ENCODE measurements at regions not wholly inside any gene's neighbourhood (a gene's known extent, or its start where the extent isn't known, plus 50 kb on each side); places are given as distances from the start of the nearest gene placed in this dataset.

DNA sequence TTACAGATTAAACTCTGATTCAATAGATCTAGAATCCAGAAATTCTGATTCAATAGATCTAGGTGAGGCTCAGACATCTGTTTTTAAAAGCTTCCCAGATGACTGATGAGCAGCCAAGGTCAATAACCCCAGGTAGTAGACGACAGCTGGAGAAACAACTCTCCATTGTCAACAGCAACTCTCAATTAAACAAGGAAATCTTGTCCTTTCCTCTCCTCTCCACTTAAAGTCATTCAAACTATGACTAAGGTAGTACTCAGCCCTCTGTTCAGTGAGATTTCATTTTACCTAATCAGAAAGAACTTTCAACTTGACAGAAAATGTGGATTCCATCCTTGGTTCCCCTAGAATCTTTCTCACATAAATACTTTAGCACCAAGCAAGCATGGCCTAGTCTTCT lies 94.6 kb upstream of the SCG2 start:
- Histone ChIP-seq H3K4me2 (ENCODE audit: low read length) (no peak overlapping the region), H4K20me1 (ENCODE audit: insufficient read depth) (no peaks in the 10 kb centered on the region), H3K4me3 (ENCODE audit: low read length) (no peak overlapping the region), H3K79me2 (replicated peaks; ENCODE audit: insufficient read depth, low read length) (no peaks in the 10 kb centered on the region), H3K9me2 (ENCODE audit: insufficient read depth, low read length) (no peaks in the 10 kb centered on the region), H3K9me3 (ENCODE audit: low read length) (no peaks in the 10 kb centered on the region), H3K36me3 (ENCODE audit: insufficient read depth, low read length) (no peaks in the 10 kb centered on the region), H2AFZ (ENCODE audit: low read depth, low read length) (no peak overlapping the region), H3F3A (ENCODE audit: insufficient read depth, low read length, poor library complexity, severe bottlenecking) (no peaks in the 10 kb centered on the region), H3K9ac (ENCODE audit: low read length) (no peak overlapping the region), H3K27me3 (ENCODE audit: insufficient read depth, low read depth, low read length) (no peaks in the 10 kb centered on the region), H3K27ac (ENCODE audit: low read length) (no peak overlapping the region)
- TF ChIP-seq, protein P1, sequence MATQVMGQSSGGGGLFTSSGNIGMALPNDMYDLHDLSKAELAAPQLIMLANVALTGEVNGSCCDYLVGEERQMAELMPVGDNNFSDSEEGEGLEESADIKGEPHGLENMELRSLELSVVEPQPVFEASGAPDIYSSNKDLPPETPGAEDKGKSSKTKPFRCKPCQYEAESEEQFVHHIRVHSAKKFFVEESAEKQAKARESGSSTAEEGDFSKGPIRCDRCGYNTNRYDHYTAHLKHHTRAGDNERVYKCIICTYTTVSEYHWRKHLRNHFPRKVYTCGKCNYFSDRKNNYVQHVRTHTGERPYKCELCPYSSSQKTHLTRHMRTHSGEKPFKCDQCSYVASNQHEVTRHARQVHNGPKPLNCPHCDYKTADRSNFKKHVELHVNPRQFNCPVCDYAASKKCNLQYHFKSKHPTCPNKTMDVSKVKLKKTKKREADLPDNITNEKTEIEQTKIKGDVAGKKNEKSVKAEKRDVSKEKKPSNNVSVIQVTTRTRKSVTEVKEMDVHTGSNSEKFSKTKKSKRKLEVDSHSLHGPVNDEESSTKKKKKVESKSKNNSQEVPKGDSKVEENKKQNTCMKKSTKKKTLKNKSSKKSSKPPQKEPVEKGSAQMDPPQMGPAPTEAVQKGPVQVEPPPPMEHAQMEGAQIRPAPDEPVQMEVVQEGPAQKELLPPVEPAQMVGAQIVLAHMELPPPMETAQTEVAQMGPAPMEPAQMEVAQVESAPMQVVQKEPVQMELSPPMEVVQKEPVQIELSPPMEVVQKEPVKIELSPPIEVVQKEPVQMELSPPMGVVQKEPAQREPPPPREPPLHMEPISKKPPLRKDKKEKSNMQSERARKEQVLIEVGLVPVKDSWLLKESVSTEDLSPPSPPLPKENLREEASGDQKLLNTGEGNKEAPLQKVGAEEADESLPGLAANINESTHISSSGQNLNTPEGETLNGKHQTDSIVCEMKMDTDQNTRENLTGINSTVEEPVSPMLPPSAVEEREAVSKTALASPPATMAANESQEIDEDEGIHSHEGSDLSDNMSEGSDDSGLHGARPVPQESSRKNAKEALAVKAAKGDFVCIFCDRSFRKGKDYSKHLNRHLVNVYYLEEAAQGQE (IDR thresholded peaks at IDR 0.05; ENCODE audit: borderline replicate concordance) = no peak
- TF ChIP-seq EP300 (conservative IDR thresholded peaks at IDR 0.05; ENCODE audit: poor library complexity, severe bottlenecking) (no peak), TAF1 (IDR thresholded peaks at IDR 0.05; ENCODE audit: low read depth) (no peak), MXI1 (conservative IDR thresholded peaks at IDR 0.05; ENCODE audit: poor library complexity, severe bottlenecking) (no peak), EZH2 (IDR thresholded peaks at IDR 0.05; ENCODE audit: borderline replicate concordance, insufficient read depth, low read length, poor library complexity, severe bottlenecking) (no peak), RAD21 (conservative IDR thresholded peaks at IDR 0.05) (no peak), SMC3 (conservative IDR thresholded peaks at IDR 0.05; ENCODE audit: poor library complexity) (no peak), POLR2AphosphoS5 (IDR thresholded peaks at IDR 0.05) (no peak)
- TF ChIP-seq, protein P2, sequence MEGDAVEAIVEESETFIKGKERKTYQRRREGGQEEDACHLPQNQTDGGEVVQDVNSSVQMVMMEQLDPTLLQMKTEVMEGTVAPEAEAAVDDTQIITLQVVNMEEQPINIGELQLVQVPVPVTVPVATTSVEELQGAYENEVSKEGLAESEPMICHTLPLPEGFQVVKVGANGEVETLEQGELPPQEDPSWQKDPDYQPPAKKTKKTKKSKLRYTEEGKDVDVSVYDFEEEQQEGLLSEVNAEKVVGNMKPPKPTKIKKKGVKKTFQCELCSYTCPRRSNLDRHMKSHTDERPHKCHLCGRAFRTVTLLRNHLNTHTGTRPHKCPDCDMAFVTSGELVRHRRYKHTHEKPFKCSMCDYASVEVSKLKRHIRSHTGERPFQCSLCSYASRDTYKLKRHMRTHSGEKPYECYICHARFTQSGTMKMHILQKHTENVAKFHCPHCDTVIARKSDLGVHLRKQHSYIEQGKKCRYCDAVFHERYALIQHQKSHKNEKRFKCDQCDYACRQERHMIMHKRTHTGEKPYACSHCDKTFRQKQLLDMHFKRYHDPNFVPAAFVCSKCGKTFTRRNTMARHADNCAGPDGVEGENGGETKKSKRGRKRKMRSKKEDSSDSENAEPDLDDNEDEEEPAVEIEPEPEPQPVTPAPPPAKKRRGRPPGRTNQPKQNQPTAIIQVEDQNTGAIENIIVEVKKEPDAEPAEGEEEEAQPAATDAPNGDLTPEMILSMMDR (IDR thresholded peaks at IDR 0.05; ENCODE audit: poor library complexity, severe bottlenecking) = no peak

DNA sequence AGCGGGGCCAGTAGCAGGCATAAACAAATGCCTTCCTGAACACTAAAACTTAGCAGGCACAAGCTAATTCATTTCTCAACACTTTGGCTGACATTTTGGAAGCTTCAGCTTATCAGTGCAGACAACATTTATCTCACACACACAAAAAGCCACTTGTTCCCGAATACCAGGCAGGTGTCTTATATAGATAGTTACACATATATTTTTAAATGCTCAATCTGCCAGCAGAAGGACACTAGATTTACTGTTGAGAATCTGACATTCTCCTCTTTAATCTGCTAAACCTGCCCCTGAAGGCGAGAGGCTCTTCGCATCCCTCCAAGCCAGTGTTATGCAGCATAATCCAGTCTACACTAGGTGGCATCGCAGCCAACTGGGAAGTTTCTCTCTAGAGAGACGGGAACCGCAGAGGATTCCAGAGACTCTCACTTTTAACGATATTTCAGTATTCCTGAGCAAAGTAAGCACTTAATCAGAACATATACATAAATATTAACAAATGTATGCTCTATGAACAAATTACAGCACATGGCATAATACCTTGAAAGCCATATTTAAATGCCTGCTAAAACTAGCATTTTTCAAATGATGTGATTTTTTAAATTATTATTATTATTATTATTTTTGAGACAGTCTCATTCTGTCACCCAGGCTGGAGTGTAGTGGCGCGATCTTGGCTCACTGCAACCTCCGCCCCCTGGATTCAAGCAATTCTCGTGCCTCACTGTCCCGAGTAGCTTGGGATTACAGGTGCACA lies 90.2 kb upstream of the SCG2 start:
- Histone ChIP-seq H2AFZ (ENCODE audit: low read depth, low read length) (no peak overlapping the region), H3K4me3 (ENCODE audit: low read length) (no peak overlapping the region), H3K27ac (ENCODE audit: low read length) (no peak overlapping the region), H3K9ac (ENCODE audit: low read length) (no peak overlapping the region), H3F3A (ENCODE audit: insufficient read depth, low read length, poor library complexity, severe bottlenecking) (no peaks in the 10 kb centered on the region), H3K79me2 (replicated peaks; ENCODE audit: insufficient read depth, low read length) (no peaks in the 10 kb centered on the region), H3K36me3 (ENCODE audit: insufficient read depth, low read length) (no peaks in the 10 kb centered on the region), H4K20me1 (ENCODE audit: insufficient read depth) (no peaks in the 10 kb centered on the region), H3K4me2 (ENCODE audit: low read length) (no peak overlapping the region), H3K27me3 (ENCODE audit: insufficient read depth, low read depth, low read length) (no peaks in the 10 kb centered on the region), H3K9me2 (ENCODE audit: insufficient read depth, low read length) (no peaks in the 10 kb centered on the region), H3K9me3 (ENCODE audit: low read length) (no peaks in the 10 kb centered on the region)
- TF ChIP-seq SMC3 (conservative IDR thresholded peaks at IDR 0.05; ENCODE audit: poor library complexity) (no peak), RAD21 (conservative IDR thresholded peaks at IDR 0.05) (peak; percentile 20)
- TF ChIP-seq, protein P2 (IDR thresholded peaks at IDR 0.05; ENCODE audit: poor library complexity, severe bottlenecking) = peak; percentile 36

Measured in neural cell (in vitro differentiated cells).